Tibial nerve (tissue), 4 donors: ENCODE measurements at regions not wholly inside any gene's neighbourhood (a gene's known extent, or its start where the extent isn't known, plus 50 kb on each side); places are given as distances from the start of the nearest gene placed in this dataset.

ENCODE experiments used
- DNase-seq, 2 donors: peaks; one replicate each; pipeline ENCODE4 v3.0.0-alpha.2; 2019; ENCODE audit warnings: low spot score in 2 of 2
- H3K27ac ChIP-seq, 4 donors: fragments of 200-600 bp; sonication (generic) in 3 of 4; one replicate each; pipeline ENCODE4 v1.5.1; 2017 to 2019; ENCODE audit warnings: mild to moderate bottlenecking in 1 of 4
- H3K27me3 ChIP-seq, 2 donors: fragments of 200-600 bp; sonication (generic) in 1 of 2; one replicate each; pipeline versions ENCODE4 v1.5.1 to v1.6.0; 2017 to 2019
- H3K36me3 ChIP-seq, 3 donors: fragments of 200-600 bp; sonication (generic); one replicate each; pipeline ENCODE4 v1.5.1; 2018 to 2019
- H3K4me1 ChIP-seq, 4 donors: fragments of 200-600 bp; sonication (generic) in 3 of 4; one replicate each; pipeline ENCODE4 v1.5.1; 2017 to 2019
- H3K4me3 ChIP-seq, 4 donors: fragments of 200-600 bp; sonication (generic) in 3 of 4; one replicate each; pipeline ENCODE4 v1.5.1; 2017 to 2019; ENCODE audit warnings: mild to moderate bottlenecking in 1 of 4, moderate library complexity in 1 of 4
- H3K9me3 ChIP-seq, 4 donors: fragments of 200-600 bp; sonication (generic) in 3 of 4; one replicate each; pipeline ENCODE4 v1.5.1; 2017 to 2019
- CTCF ChIP-seq, 5 experiments: fragments of 200-600 bp in 3 of 5; fragments of 450-650 bp in 2 of 5; sonication (generic) in 3 of 5; IDR thresholded peaks; one replicate each; pipeline ENCODE4 v1.5.1; 2016 to 2019; ENCODE audit warnings: antibody characterized with exemption in 5 of 5, mild to moderate bottlenecking in 3 of 5, moderate library complexity in 2 of 5
- EP300 ChIP-seq, 2 donors: sonication (generic); formaldehyde crosslinking; IDR thresholded peaks; one replicate each; pipeline ENCODE4 v1.6.1; 2017; ENCODE audit warnings: antibody characterized with exemption in 2 of 2, mild to moderate bottlenecking in 1 of 2
- POLR2A ChIP-seq, 2 donors: fragments of 450-650 bp; IDR thresholded peaks; one replicate each; pipeline ENCODE4 v1.6.1; 2017; ENCODE audit warnings: antibody characterized with exemption in 2 of 2, mild to moderate bottlenecking in 2 of 2, moderate library complexity in 2 of 2
- WGBS, 2 donors: methylation state at CpG; one replicate each; pipeline ENCODE4 v1.1.5; 2018; 5-methylcytosine and 5-hydroxymethylcytosine counted together

- no peak overlapping the region for H3K4me3 ChIP-seq
- no peak overlapping the region for H3K27ac ChIP-seq
- TF ChIP-seq CTCF (IDR thresholded peaks at IDR 0.05) (no peak), EP300 (IDR thresholded peaks at IDR 0.05) (no peak), POLR2A (IDR thresholded peaks at IDR 0.05) (no peak)
- H3K9me3 ChIP-seq, result no peaks in the 10 kb centered on the region
- 78 to 96% methylated on average over 2 of the region's 2 CpGs for WGBS, 2 donors
- H3K27me3 ChIP-seq, result no peaks in the 10 kb centered on the region
- H3K4me1 ChIP-seq, result peaks cover 0 to 10% (median 0%) of the 10 kb centered on the region in 4 donors
- no peaks in the 10 kb centered on the region for H3K36me3 ChIP-seq
- no peak for DNase-seq
Measured at GRCh38 chr15:47503876-47504275, 213.4 kb upstream of the SEMA6D start.

- Histone ChIP-seq H3K4me3 (no peak overlapping the region), H3K27me3 (no peaks in the 10 kb centered on the region), H3K27ac (no peak overlapping the region), H3K36me3 (no peaks in the 10 kb centered on the region), H3K9me3 (no peaks in the 10 kb centered on the region), H3K4me1 (peaks cover 0 to 10% (median 0%) of the 10 kb centered on the region in 4 donors)
- WGBS, 2 donors, result 77 to 78% methylated on average over 7 of the region's 7 CpGs
- TF ChIP-seq POLR2A (IDR thresholded peaks at IDR 0.05), result no peak
- no peak for TF ChIP-seq CTCF (IDR thresholded peaks at IDR 0.05)
- no peak for TF ChIP-seq EP300 (IDR thresholded peaks at IDR 0.05)
- DNase-seq, result no peak
Measured at GRCh38 chr15:47504624-47505256, 212.6 kb upstream of the SEMA6D start.

GRCh38 chr15:47505712-47506328, 211.5 kb upstream of the SEMA6D start:
- no peaks in the 10 kb centered on the region for H3K36me3 ChIP-seq
- DNase-seq, result no peak
- WGBS, 2 donors, result 55 to 66% methylated on average over 6 of the region's 6 CpGs
- no peak overlapping the region for H3K27ac ChIP-seq
- no peak for TF ChIP-seq POLR2A (IDR thresholded peaks at IDR 0.05)
- no peak for TF ChIP-seq EP300 (IDR thresholded peaks at IDR 0.05)
- TF ChIP-seq CTCF (IDR thresholded peaks at IDR 0.05), result no peak
- no peaks in the 10 kb centered on the region for H3K27me3 ChIP-seq
- H3K9me3 ChIP-seq, result no peaks in the 10 kb centered on the region
- no peak overlapping the region for H3K4me3 ChIP-seq
- peaks cover 0 to 10% (median 0%) of the 10 kb centered on the region in 4 donors for H3K4me1 ChIP-seq

GRCh38 chr15:47506329-47507100, 210.8 kb upstream of the SEMA6D start:
- no peak overlapping the region for H3K4me3 ChIP-seq

More at GRCh38 chr15:47506329-47507100, 210.8 kb upstream of the SEMA6D start:
- 32 to 34% methylated on average over 8 of the region's 8 CpGs for WGBS, 2 donors
- Histone ChIP-seq H3K36me3 (no peaks in the 10 kb centered on the region), H3K27ac (no peak overlapping the region), H3K9me3 (no peaks in the 10 kb centered on the region), H3K4me1 (peaks cover 0 to 10% (median 0%) of the 10 kb centered on the region in 4 donors), H3K27me3 (no peaks in the 10 kb centered on the region)
- TF ChIP-seq CTCF (IDR thresholded peaks at IDR 0.05) (no peak), EP300 (IDR thresholded peaks at IDR 0.05) (no peak), POLR2A (IDR thresholded peaks at IDR 0.05) (no peak)
- DNase-seq, result no peak
